NCI-H446 treated with DMSO at 0.1 percent for 48 hours (cell line): ENCODE measurements at regions not wholly inside any gene's neighbourhood (a gene's known extent, or its start where the extent isn't known, plus 50 kb on each side); places are given as distances from the start of the nearest gene placed in this dataset.
"Not testable (repeated sequence)": the region's sequence is repeated elsewhere in the genome, so short reads cannot be mapped to it uniquely, and the experiment has no call there.

Experiments
- DNase-seq: peaks from one replicate; lab custom pipeline; 2025; lab: John Stamatoyannopoulos, UW

GRCh38 chr5:124901081-124901480 lies 154.6 kb upstream of the ZNF608 start:
- DNase-seq: peak; percentile 15

- peak; percentile 88 for DNase-seq
Measured at GRCh38 chr5:124902097-124902821, 155.8 kb upstream of the ZNF608 start.

GRCh38 chr5:124905256-124906130 lies 159.1 kb upstream of the ZNF608 start:
- DNase-seq: no peak

GRCh38 chr5:124906339-124907097 lies 160.1 kb upstream of the ZNF608 start:
- peak; percentile 86 for DNase-seq

GRCh38 chr5:124907098-124907644 lies 160.7 kb upstream of the ZNF608 start:
- no peak for DNase-seq

GRCh38 chr5:124908581-124909451 lies 162.4 kb upstream of the ZNF608 start:
- DNase-seq: peak; percentile 51

- no peak for DNase-seq
Measured at GRCh38 chr5:124909734-124910133, 163.3 kb upstream of the ZNF608 start.

- DNase-seq: no peak
Measured at GRCh38 chr5:124910354-124911016, 164.0 kb upstream of the ZNF608 start.

GRCh38 chr5:124912638-124913328 lies 166.3 kb upstream of the ZNF608 start:
- no peak for DNase-seq

- no peak for DNase-seq
Measured at GRCh38 chr5:124913329-124913653, 166.9 kb upstream of the ZNF608 start.

GRCh38 chr5:124916313-124916712 lies 169.9 kb upstream of the ZNF608 start:
- not testable (repeated sequence) for DNase-seq

- DNase-seq: no peak
Measured at GRCh38 chr5:124918618-124919017, 172.2 kb upstream of the ZNF608 start.

- no peak for DNase-seq
Measured at GRCh38 chr5:124919076-124919475, 172.6 kb upstream of the ZNF608 start.

GRCh38 chr5:124919747-124920525 lies 173.5 kb upstream of the ZNF608 start:
- DNase-seq: no peak

- no peak for DNase-seq
Measured at GRCh38 chr5:124920909-124921666, 174.6 kb upstream of the ZNF608 start.

GRCh38 chr5:124921694-124922093 lies 175.3 kb upstream of the ZNF608 start:
- no peak for DNase-seq

- no peak for DNase-seq
Measured at GRCh38 chr5:124922255-124922975, 176.0 kb upstream of the ZNF608 start.

- peak; percentile 59 for DNase-seq
Measured at GRCh38 chr5:124923131-124923530, 176.7 kb upstream of the ZNF608 start.
